KOPT-K1 (cell line): ENCODE measurements at regions not wholly inside any gene's neighbourhood (a gene's known extent, or its start where the extent isn't known, plus 50 kb on each side); places are given as distances from the start of the nearest gene placed in this dataset.

Experiments used
- H3K27ac ChIP-seq: fragments of 200-600 bp; sonication (generic); 2 replicates; pipeline ENCODE4 v1.5.1; 2016; ENCODE audit warnings: antibody characterized with exemption, mild to moderate bottlenecking, low read depth, low read length; ENCODE audit not compliant: poor library complexity, severe bottlenecking
- H3K36me3 ChIP-seq: fragments of 200-600 bp; sonication (generic); 2 replicates; pipeline ENCODE4 v1.5.1; 2017; ENCODE audit warnings: antibody characterized with exemption, mild to moderate bottlenecking, low read length, moderate library complexity; ENCODE audit not compliant: insufficient read depth
- H3K9me3 ChIP-seq: fragments of 200-600 bp; sonication (generic); 2 replicates; pipeline ENCODE4 v1.5.1; 2017; ENCODE audit warnings: antibody characterized with exemption, low read length, mild to moderate bottlenecking; ENCODE audit not compliant: insufficient read depth, poor library complexity, severe bottlenecking

- no peaks in the 10 kb centered on the region for H3K36me3 ChIP-seq
- no peaks in the 10 kb centered on the region for H3K9me3 ChIP-seq
- H3K27ac ChIP-seq = no peak overlapping the region
Observed at GRCh38 chr10:128588402-128588801, 462.2 kb upstream of the MKI67 start.

DNA sequence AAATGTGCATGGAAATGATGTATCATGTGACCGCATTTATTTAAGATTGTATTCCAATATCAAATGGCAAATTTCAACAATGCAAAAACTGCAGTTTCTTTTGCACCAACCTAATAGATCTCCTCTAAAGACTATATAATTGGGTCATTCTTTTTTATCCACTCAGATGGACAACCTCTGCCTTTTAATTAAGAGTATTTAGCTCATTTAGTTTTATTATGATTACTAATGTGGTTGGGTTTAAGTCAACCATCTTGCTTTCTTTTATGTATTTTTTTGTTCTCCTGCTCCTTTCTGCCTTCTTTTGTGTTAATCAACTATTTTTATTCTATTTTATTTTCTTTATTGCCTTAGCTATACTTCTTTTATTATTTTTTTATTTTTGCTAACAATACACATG lies 468.5 kb upstream of the MKI67 start:
- no peak overlapping the region for H3K27ac ChIP-seq
- H3K36me3 ChIP-seq = no peaks in the 10 kb centered on the region
- H3K9me3 ChIP-seq = no peaks in the 10 kb centered on the region

GRCh38 chr10:128596906-128597305 lies 470.7 kb upstream of the MKI67 start:
- Histone ChIP-seq H3K27ac (no peak overlapping the region), H3K36me3 (no peaks in the 10 kb centered on the region)

DNA sequence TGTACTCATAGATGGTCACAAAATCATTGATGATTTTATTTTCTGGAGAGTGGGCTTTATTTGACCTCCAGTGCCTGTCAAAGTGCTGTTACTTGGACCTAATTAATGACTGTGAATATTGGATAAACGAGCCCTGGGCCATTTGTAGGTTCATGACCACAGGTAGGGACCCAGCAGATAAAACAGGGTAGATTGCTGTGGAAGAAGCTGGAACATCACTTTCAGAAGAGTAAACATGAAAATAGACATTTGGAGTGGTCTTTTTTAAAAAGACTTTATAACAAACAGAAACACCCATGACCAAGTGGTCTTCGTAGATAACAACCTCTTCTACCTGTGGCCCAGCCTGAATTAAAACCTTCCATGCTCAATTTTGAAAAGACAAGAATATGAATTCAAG lies 472.8 kb upstream of the MKI67 start:
- Histone ChIP-seq H3K36me3 (no peaks in the 10 kb centered on the region), H3K27ac (no peak overlapping the region), H3K9me3 (no peaks in the 10 kb centered on the region)

More at GRCh38 chr10:128596906-128597305, 470.7 kb upstream of the MKI67 start:
- H3K9me3 ChIP-seq = no peaks in the 10 kb centered on the region

GRCh38 chr10:128599538-128599937 lies 473.3 kb upstream of the MKI67 start:
- Histone ChIP-seq H3K36me3 (no peaks in the 10 kb centered on the region), H3K9me3 (no peaks in the 10 kb centered on the region), H3K27ac (no peak overlapping the region)

DNA sequence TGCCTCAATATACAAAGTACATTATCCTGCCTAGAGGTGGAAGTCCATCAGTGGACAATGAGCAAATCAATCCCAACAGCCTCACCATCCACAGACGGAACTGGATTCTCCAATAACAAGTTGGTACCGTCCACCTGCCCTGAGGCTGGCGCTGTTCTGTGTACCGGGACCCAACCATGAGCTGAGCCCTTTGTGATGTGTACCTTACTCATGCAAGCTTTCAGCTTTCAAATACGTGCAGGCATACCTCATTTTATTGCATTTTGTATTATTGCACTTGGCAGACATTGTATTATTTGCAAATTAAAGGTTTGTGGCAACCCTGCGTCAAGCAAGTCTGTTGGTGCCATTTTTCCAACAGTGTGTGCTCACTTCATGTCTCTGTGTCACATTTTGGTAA lies 476.0 kb upstream of the MKI67 start:
- H3K27ac ChIP-seq = no peak overlapping the region
- no peaks in the 10 kb centered on the region for H3K9me3 ChIP-seq
- no peaks in the 10 kb centered on the region for H3K36me3 ChIP-seq

GRCh38 chr10:128604025-128604424 lies 477.8 kb upstream of the MKI67 start:
- Histone ChIP-seq H3K9me3 (no peaks in the 10 kb centered on the region), H3K27ac (no peak overlapping the region)

DNA sequence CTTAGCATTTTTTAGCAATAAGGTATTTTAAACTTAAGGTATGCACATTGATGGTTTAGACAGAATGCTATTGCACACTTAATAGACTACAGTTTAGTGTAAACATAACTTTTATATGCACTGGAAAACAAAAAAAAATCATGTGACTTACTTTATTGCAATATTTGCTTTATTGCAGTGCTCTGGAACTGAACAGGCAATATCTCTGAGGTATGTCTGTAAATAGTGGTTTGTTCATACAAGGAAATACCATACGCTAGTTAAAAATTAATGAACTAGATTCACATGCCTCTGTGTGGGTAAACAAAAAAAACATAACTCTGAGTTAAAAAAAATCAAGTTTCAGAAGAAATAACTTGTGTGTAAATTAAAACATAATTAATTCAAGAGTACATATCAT lies 479.0 kb upstream of the MKI67 start:
- Histone ChIP-seq H3K36me3 (no peaks in the 10 kb centered on the region), H3K9me3 (no peaks in the 10 kb centered on the region), H3K27ac (no peak overlapping the region)

More at GRCh38 chr10:128604025-128604424, 477.8 kb upstream of the MKI67 start:
- H3K36me3 ChIP-seq = no peaks in the 10 kb centered on the region

GRCh38 chr10:128606055-128606454 lies 479.8 kb upstream of the MKI67 start:
- H3K36me3 ChIP-seq = no peaks in the 10 kb centered on the region
- H3K27ac ChIP-seq = no peak overlapping the region
- H3K9me3 ChIP-seq = no peaks in the 10 kb centered on the region

GRCh38 chr10:128608791-128609190 lies 482.6 kb upstream of the MKI67 start:
- Histone ChIP-seq H3K36me3 (no peaks in the 10 kb centered on the region), H3K9me3 (no peaks in the 10 kb centered on the region), H3K27ac (no peak overlapping the region)

DNA sequence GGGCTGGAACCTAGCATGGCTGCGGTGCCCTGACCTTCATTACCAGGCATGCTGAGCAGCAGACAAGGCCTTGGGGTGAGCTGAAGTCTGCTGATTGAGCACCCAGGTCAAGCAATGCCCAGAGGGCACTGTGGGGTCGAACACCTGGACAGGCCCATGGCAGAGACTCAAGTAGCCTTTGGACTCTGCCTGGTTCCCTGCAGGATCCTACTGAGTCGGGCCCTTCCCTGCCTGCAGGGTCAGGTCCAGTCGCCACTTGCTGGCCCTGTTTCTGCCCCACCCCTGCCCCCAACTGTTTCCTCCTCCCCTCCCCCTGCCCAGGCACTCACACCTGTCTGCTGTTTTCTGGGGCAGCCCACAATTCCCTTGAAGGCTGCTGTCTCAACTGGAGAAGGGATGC lies 483.2 kb upstream of the MKI67 start:
- Histone ChIP-seq H3K27ac (no peak overlapping the region), H3K36me3 (no peaks in the 10 kb centered on the region), H3K9me3 (no peaks in the 10 kb centered on the region)

- Histone ChIP-seq H3K36me3 (no peaks in the 10 kb centered on the region), H3K9me3 (no peaks in the 10 kb centered on the region), H3K27ac (no peak overlapping the region)
Observed at GRCh38 chr10:128610113-128610512, 483.9 kb upstream of the MKI67 start.

DNA sequence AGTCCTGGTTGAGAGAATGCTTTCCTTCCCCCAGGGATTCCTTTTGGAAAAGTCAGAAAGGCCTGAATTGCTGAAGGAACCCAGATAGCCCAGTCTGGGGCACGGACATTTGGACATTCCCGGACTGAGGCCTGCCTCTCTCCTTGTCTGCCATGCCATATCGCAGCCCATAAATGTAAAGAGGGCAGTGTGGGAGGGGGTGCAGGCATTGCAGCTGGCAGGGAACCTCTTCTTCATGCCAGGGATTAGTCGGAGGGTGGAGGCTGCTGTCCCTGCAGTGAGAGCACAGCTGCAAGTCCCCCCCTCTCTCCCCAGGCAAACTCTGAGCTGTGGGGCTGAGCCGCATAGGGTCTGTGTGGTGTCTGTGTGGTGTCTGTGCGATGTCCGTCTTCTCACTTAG lies 486.0 kb upstream of the MKI67 start:
- Histone ChIP-seq H3K27ac (no peak overlapping the region), H3K9me3 (no peaks in the 10 kb centered on the region), H3K36me3 (no peaks in the 10 kb centered on the region)

GRCh38 chr10:128612631-128613030 lies 486.4 kb upstream of the MKI67 start:
- Histone ChIP-seq H3K36me3 (no peaks in the 10 kb centered on the region), H3K27ac (no peak overlapping the region), H3K9me3 (no peaks in the 10 kb centered on the region)

GRCh38 chr10:128614016-128614605 lies 487.9 kb upstream of the MKI67 start:
- Histone ChIP-seq H3K27ac (no peak overlapping the region), H3K36me3 (no peaks in the 10 kb centered on the region), H3K9me3 (no peaks in the 10 kb centered on the region)

DNA sequence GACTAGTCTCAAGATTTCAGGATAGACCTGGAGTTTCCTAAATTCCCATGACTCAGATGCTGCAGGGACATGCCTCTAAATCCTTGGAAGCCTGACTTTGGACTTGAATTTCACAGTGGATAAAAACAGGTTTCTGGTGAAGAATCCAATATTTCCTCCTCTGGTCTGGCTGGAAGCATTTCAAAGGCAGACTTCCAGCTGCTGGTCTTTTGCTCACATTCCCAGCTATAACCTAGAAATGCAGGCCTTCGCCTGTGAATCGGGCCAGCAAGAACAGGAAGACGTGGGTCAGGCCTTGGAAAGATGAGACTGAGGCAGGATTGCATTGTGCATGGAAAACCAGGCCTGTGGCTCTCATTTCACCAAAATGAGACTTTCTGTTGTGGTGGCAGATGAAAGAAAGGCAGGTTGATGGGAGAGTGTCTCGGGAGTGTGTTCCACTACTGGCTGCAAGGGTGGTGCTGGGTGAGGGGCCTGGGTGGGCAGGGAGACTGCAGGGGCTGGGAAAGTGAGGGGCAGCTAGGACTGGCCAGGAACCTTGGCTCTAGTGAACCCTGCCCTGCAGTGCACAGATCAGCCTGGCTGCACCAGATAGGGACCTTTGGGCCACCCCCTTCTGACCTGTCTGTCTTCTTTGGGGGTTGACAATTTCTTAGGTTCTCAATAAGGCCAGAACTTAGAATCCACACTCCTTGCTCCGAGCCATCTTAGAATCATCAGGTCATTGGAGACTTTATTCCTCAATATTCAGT lies 488.8 kb upstream of the MKI67 start:
- Histone ChIP-seq H3K9me3 (no peaks in the 10 kb centered on the region), H3K27ac (no peak overlapping the region), H3K36me3 (no peaks in the 10 kb centered on the region)
